Sigmoid colon (tissue), 4 donors: ENCODE measurements at regions not wholly inside any gene's neighbourhood (a gene's known extent, or its start where the extent isn't known, plus 50 kb on each side); places are given as distances from the start of the nearest gene placed in this dataset.

ENCODE experiments used
- EP300 ChIP-seq, 4 donors: sonication (generic); formaldehyde crosslinking; IDR thresholded peaks; one replicate each; pipeline ENCODE4 v1.6.1; 2017; ENCODE audit warnings: antibody characterized with exemption in 4 of 4
- POLR2A ChIP-seq, 2 donors: fragments of 450-650 bp; IDR thresholded peaks; one replicate each; pipeline ENCODE4 v1.6.1; 2016; ENCODE audit warnings: antibody characterized with exemption in 2 of 2, mild to moderate bottlenecking in 2 of 2, moderate library complexity in 2 of 2
- POLR2AphosphoS5 ChIP-seq, 4 donors: sonication (generic); formaldehyde crosslinking; IDR thresholded peaks; one replicate each; pipeline ENCODE4 v1.6.1; 2017; ENCODE audit warnings: antibody characterized with exemption in 4 of 4
- TF ChIP-seq, protein P1 (sequence below), 4 experiments: fragments of 450-650 bp in 3 of 4; fragments of 200-600 bp in 1 of 4; IDR thresholded peaks; one replicate each; pipeline ENCODE4 v1.5.1; 2016 to 2019; ENCODE audit warnings: antibody characterized with exemption in 4 of 4, mild to moderate bottlenecking in 3 of 4, moderate library complexity in 2 of 4

- no peak for TF ChIP-seq EP300 (IDR thresholded peaks at IDR 0.05)
- no peak for TF ChIP-seq POLR2A (IDR thresholded peaks at IDR 0.05)
- TF ChIP-seq, protein P1, sequence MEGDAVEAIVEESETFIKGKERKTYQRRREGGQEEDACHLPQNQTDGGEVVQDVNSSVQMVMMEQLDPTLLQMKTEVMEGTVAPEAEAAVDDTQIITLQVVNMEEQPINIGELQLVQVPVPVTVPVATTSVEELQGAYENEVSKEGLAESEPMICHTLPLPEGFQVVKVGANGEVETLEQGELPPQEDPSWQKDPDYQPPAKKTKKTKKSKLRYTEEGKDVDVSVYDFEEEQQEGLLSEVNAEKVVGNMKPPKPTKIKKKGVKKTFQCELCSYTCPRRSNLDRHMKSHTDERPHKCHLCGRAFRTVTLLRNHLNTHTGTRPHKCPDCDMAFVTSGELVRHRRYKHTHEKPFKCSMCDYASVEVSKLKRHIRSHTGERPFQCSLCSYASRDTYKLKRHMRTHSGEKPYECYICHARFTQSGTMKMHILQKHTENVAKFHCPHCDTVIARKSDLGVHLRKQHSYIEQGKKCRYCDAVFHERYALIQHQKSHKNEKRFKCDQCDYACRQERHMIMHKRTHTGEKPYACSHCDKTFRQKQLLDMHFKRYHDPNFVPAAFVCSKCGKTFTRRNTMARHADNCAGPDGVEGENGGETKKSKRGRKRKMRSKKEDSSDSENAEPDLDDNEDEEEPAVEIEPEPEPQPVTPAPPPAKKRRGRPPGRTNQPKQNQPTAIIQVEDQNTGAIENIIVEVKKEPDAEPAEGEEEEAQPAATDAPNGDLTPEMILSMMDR (IDR thresholded peaks at IDR 0.05) = no peak
- TF ChIP-seq POLR2AphosphoS5 (IDR thresholded peaks at IDR 0.05) = no peak
Measured at GRCh38 chr6:169396554-169397163, 143.0 kb upstream of the THBS2 start.
